Transverse colon (tissue), 4 donors: ENCODE measurements at regions not wholly inside any gene's neighbourhood (a gene's known extent, or its start where the extent isn't known, plus 50 kb on each side); places are given as distances from the start of the nearest gene placed in this dataset.

ENCODE experiments used
- EP300 ChIP-seq: sonication (generic); formaldehyde crosslinking; IDR thresholded peaks from one replicate; pipeline ENCODE4 v1.6.1; 2017; ENCODE audit warnings: antibody characterized with exemption, low read depth
- POLR2AphosphoS5 ChIP-seq, 3 donors: sonication (generic); formaldehyde crosslinking; IDR thresholded peaks; one replicate each; pipeline ENCODE4 v1.6.1; 2016; ENCODE audit warnings: antibody characterized with exemption in 3 of 3
- TF ChIP-seq, protein P1 (sequence below), 5 experiments: fragments of 200-600 bp in 3 of 5; fragments of 450-650 bp in 2 of 5; sonication (generic) in 3 of 5; IDR thresholded peaks; 1 replicate in 2 of 5; 2 replicates in 3 of 5; pipeline ENCODE4 v1.5.1; 2016 to 2017; ENCODE audit warnings: antibody characterized with exemption in 5 of 5, inconsistent platforms in 3 of 5, mild to moderate bottlenecking in 2 of 5, moderate library complexity in 1 of 5

DNA sequence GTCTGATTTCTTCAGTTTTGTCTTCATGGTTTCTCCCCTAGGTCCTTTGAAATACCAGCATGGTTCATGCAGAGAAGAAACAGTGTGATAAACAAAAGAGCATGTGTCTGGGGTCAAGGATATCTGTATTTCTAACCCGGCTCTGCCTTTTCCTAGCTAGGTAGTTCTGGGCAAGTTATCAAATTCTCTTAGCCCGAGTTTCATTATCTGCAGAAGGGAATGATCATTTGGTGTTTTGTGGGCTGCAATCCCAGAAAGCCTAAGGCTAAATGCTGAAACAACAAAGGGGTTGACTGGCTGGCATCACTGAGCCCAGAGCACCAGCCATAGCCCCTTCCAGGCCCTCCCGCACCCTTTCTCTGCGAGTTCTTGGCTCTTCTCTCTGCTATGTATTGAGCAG is 51.7 kb upstream of the DAPL1 start:
- TF ChIP-seq, protein P1, sequence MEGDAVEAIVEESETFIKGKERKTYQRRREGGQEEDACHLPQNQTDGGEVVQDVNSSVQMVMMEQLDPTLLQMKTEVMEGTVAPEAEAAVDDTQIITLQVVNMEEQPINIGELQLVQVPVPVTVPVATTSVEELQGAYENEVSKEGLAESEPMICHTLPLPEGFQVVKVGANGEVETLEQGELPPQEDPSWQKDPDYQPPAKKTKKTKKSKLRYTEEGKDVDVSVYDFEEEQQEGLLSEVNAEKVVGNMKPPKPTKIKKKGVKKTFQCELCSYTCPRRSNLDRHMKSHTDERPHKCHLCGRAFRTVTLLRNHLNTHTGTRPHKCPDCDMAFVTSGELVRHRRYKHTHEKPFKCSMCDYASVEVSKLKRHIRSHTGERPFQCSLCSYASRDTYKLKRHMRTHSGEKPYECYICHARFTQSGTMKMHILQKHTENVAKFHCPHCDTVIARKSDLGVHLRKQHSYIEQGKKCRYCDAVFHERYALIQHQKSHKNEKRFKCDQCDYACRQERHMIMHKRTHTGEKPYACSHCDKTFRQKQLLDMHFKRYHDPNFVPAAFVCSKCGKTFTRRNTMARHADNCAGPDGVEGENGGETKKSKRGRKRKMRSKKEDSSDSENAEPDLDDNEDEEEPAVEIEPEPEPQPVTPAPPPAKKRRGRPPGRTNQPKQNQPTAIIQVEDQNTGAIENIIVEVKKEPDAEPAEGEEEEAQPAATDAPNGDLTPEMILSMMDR (IDR thresholded peaks at IDR 0.05) = no peak
- no peak for TF ChIP-seq POLR2AphosphoS5 (IDR thresholded peaks at IDR 0.05)
- no peak for TF ChIP-seq EP300
